ENCODE measurements at regions not wholly inside any gene's neighbourhood (a gene's known extent, or its start where the extent isn't known, plus 50 kb on each side); places are given as distances from the start of the nearest gene placed in this dataset.

DNA sequence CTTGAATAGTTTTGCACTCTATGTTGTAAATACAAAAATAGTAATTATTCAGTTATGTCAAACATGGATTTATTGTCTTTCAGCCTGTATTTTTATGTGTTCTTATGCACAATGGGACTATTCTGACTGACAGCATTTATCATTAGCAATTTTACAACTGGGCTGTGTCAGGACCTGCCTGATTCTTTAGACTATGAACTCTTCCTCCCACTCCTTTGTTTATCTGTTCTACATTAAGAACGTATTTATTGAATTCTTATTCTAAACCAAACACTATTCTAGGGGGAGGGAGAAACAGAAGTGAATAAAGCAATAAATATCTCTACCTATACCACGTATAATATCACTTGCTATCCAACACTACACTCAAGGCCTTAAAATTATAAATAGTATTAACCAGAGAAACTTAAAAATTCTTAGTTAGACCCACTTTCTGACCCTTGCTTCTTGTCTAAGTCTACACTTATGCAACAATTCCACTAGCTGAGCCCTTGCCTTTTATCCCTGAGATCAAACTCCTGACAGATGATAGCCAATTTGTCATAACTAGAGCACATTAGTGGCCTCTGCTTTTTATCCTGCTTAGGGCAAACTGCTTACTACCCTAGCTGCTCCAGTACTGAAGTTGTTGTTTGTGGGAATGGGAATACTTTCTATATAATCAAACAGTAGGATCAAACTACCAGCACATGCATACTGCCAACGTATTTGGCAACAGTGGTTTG, 494.3 kb downstream of the BRINP3 start:
- intact Hi-C loops (cut with DNase I), result no loop called here
- TF ChIP-seq, protein P1, sequence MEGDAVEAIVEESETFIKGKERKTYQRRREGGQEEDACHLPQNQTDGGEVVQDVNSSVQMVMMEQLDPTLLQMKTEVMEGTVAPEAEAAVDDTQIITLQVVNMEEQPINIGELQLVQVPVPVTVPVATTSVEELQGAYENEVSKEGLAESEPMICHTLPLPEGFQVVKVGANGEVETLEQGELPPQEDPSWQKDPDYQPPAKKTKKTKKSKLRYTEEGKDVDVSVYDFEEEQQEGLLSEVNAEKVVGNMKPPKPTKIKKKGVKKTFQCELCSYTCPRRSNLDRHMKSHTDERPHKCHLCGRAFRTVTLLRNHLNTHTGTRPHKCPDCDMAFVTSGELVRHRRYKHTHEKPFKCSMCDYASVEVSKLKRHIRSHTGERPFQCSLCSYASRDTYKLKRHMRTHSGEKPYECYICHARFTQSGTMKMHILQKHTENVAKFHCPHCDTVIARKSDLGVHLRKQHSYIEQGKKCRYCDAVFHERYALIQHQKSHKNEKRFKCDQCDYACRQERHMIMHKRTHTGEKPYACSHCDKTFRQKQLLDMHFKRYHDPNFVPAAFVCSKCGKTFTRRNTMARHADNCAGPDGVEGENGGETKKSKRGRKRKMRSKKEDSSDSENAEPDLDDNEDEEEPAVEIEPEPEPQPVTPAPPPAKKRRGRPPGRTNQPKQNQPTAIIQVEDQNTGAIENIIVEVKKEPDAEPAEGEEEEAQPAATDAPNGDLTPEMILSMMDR (IDR thresholded peaks at IDR 0.05), result no peak
- no peak for TF ChIP-seq POLR2A (IDR thresholded peaks at IDR 0.05)
- H3K4me3 ChIP-seq (replicated peaks in 1 of 3), result no peak overlapping the region
- no peaks in the 10 kb centered on the region for H3K9me3 ChIP-seq
- WGBS, 2 donors, result 64 to 67% methylated on average over 3 of the region's 3 CpGs
- H3K27ac ChIP-seq, result no peak overlapping the region
- no peak for DNase-seq
- H3K4me1 ChIP-seq, result no peaks in the 10 kb centered on the region
- H3K27me3 ChIP-seq, result no peaks in the 10 kb centered on the region
- H3K36me3 ChIP-seq, result no peaks in the 10 kb centered on the region

DNA sequence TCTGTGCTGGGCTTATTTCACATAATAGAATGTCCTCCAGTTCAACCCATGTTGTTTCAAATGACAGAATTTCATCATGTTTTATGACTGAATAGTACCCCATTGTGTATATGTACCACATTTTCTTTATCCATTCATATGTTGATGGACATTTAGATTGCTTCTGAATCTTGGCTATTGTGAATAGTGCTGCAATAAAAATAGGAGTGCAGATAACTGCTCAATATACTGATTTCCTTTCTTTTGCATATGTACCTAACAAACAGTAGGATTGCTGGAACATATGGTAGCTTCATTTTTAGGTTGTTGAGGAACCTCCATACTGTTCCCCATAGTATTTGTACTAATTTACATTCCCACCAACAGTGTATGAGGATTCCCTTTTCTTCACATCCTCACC, 491.1 kb downstream of the BRINP3 start:
- Histone ChIP-seq H3K4me1 (no peaks in the 10 kb centered on the region), H3K4me3 (replicated peaks in 1 of 3) (no peak overlapping the region), H3K36me3 (no peaks in the 10 kb centered on the region), H3K9me3 (no peaks in the 10 kb centered on the region), H3K27ac (no peak overlapping the region), H3K27me3 (no peaks in the 10 kb centered on the region)
- intact Hi-C loops (cut with DNase I), result no loop called here
- no peak for DNase-seq
- no peak for TF ChIP-seq POLR2A (IDR thresholded peaks at IDR 0.05)
- TF ChIP-seq, protein P1 (IDR thresholded peaks at IDR 0.05), result no peak

DNA sequence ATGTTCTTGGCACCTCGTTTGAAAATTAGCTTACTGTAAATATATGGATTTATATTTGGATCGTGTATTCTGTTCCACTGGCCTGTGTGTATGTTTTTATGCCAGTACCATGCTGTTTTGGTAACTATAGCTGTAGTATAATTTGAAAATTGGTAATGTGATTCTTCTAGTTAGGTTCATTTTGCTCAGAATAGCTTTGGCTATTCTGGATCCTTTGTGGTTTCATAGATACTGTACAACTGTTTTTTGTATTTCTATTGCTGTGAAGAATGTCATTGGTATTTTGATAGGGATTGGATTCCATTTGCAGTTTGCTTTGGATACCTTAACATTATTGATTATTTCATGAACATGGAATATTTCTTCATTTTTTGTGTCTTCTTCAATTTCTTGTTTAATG, 490.2 kb downstream of the BRINP3 start:
- Histone ChIP-seq H3K27ac (no peak overlapping the region), H3K4me3 (replicated peaks in 1 of 3) (no peak overlapping the region), H3K36me3 (no peaks in the 10 kb centered on the region), H3K4me1 (no peaks in the 10 kb centered on the region), H3K27me3 (no peaks in the 10 kb centered on the region), H3K9me3 (no peaks in the 10 kb centered on the region)
- TF ChIP-seq, protein P1 (IDR thresholded peaks at IDR 0.05), result no peak
- TF ChIP-seq POLR2A (IDR thresholded peaks at IDR 0.05), result no peak
- WGBS, 2 donors, result 86 to 90% methylated on average over 2 of the region's 2 CpGs
- no peak for DNase-seq
- intact Hi-C loops (cut with DNase I), result no loop called here

DNA sequence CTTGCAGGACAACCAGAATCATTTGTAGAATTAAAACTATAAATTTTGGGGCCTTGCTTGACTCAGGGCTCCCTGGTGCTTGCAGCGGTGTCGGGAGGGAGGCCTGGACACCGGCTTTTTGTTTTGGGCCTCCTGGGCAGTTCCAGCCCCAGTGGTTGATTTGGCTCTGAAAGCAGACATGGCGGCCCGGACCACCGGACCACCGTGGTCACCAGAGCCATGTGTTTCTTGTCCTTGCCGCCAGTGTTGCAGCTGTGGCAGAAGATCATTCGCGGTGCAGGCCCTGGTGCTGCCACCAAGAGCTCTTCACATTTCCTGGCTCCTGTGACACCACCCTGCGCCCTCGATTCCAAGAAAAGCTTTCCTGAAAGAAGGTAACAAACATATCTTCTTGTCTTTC, 484.8 kb downstream of the BRINP3 start:
- 90 to 93% methylated on average over 12 of the region's 12 CpGs for WGBS, 2 donors
- Histone ChIP-seq H3K4me3 (replicated peaks in 1 of 3) (no peak overlapping the region), H3K9me3 (no peaks in the 10 kb centered on the region), H3K36me3 (no peaks in the 10 kb centered on the region), H3K4me1 (no peaks in the 10 kb centered on the region), H3K27me3 (no peaks in the 10 kb centered on the region), H3K27ac (no peak overlapping the region)
- DNase-seq, result no peak
- intact Hi-C loops (cut with DNase I), result no loop called here
- TF ChIP-seq, protein P1 (IDR thresholded peaks at IDR 0.05), result no peak
- no peak for TF ChIP-seq POLR2A (IDR thresholded peaks at IDR 0.05)

DNA sequence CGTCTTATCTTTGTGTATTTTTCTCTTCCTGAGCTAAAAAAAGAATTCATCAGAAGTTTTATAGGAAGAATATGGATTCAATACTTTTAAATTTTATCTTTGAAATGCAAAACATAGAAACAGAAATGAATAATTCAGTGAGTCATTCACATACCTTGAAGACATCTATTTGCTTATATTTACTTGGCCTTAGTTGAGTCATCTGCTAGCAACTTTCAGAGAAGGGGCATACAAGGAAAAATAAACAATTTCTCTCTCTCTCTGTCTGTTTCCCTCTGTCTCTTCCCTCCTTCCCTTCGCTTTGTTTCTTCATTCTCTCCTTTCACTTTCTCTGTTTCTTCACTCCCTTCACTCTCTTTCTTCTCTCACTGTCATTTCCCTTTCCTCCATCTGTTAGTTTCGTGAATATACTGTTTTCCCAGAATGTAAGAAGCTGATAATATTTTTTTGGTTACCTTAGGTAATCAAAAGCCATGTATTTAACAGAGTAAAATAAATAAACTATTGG, 477.2 kb downstream of the BRINP3 start:
- TF ChIP-seq, protein P1 (IDR thresholded peaks at IDR 0.05), result no peak
- no peak for TF ChIP-seq POLR2A (IDR thresholded peaks at IDR 0.05)
- no peaks in the 10 kb centered on the region for H3K4me1 ChIP-seq
- WGBS, 2 donors, result 78 to 82% methylated on average over 3 of the region's 3 CpGs
- H3K27me3 ChIP-seq, result no peaks in the 10 kb centered on the region
- H3K27ac ChIP-seq, result no peak overlapping the region
- no peaks in the 10 kb centered on the region for H3K9me3 ChIP-seq
- H3K4me3 ChIP-seq (replicated peaks in 1 of 3), result no peak overlapping the region
- DNase-seq, result no peak
- no peaks in the 10 kb centered on the region for H3K36me3 ChIP-seq
- intact Hi-C loops (cut with DNase I), result no loop called here
